Ovary (tissue), 3 donors: ENCODE measurements at regions not wholly inside any gene's neighbourhood (a gene's known extent, or its start where the extent isn't known, plus 50 kb on each side); places are given as distances from the start of the nearest gene placed in this dataset.

Source experiments
- POLR2A ChIP-seq: fragments of 450-650 bp; IDR thresholded peaks from one replicate; pipeline ENCODE4 v1.6.1; 2017; ENCODE audit warnings: antibody characterized with exemption, mild to moderate bottlenecking, moderate library complexity
- TF ChIP-seq, protein P1 (sequence below), 3 donors: fragments of 450-650 bp in 2 of 3; fragments of 200-600 bp in 1 of 3; IDR thresholded peaks; one replicate each; pipeline versions ENCODE4 v1.5.1 to v1.8.0; 2016 to 2022; ENCODE audit warnings: antibody characterized with exemption in 3 of 3, mild to moderate bottlenecking in 1 of 3
- donor health status: DM: no; HTN: no; CAD: no.

GRCh38 chr6:22470454-22471131, 98.8 kb upstream of the HDGFL1 start:
- TF ChIP-seq, protein P1, sequence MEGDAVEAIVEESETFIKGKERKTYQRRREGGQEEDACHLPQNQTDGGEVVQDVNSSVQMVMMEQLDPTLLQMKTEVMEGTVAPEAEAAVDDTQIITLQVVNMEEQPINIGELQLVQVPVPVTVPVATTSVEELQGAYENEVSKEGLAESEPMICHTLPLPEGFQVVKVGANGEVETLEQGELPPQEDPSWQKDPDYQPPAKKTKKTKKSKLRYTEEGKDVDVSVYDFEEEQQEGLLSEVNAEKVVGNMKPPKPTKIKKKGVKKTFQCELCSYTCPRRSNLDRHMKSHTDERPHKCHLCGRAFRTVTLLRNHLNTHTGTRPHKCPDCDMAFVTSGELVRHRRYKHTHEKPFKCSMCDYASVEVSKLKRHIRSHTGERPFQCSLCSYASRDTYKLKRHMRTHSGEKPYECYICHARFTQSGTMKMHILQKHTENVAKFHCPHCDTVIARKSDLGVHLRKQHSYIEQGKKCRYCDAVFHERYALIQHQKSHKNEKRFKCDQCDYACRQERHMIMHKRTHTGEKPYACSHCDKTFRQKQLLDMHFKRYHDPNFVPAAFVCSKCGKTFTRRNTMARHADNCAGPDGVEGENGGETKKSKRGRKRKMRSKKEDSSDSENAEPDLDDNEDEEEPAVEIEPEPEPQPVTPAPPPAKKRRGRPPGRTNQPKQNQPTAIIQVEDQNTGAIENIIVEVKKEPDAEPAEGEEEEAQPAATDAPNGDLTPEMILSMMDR (IDR thresholded peaks at IDR 0.05): no peak
- no peak for TF ChIP-seq POLR2A
